ENCODE measurements at regions not wholly inside any gene's neighbourhood (a gene's known extent, or its start where the extent isn't known, plus 50 kb on each side); places are given as distances from the start of the nearest gene placed in this dataset.

GRCh38 chr9:78938821-78939220 is 632.9 kb upstream of the TLE4 start:
- no peak for TF ChIP-seq CTCF (IDR thresholded peaks at IDR 0.05; ENCODE audit: control extremely low read depth in 1 of 3, insufficient read depth in 1 of 3, low read depth in 1 of 3, low read length in 3 of 3)
- TF ChIP-seq CREB1 (IDR thresholded peaks at IDR 0.05), result no peak
- no peak for TF ChIP-seq CBX8 (IDR thresholded peaks at IDR 0.05; ENCODE audit: borderline replicate concordance, low read depth, low read length)
- TF ChIP-seq BACH1 (IDR thresholded peaks at IDR 0.05; ENCODE audit: low read length), result no peak
- no peak for TF ChIP-seq RFX5 (IDR thresholded peaks at IDR 0.05; ENCODE audit: borderline replicate concordance, low read depth, low read length)
- no peak for TF ChIP-seq CEBPB (IDR thresholded peaks at IDR 0.05; ENCODE audit: low read depth, low read length)
- TF ChIP-seq TAF1 (IDR thresholded peaks at IDR 0.05; ENCODE audit: low read depth, low read length), result no peak
- no peak for TF ChIP-seq POLR2AphosphoS5 (IDR thresholded peaks at IDR 0.05; ENCODE audit: low read depth, low read length)
- TF ChIP-seq BCL11A (IDR thresholded peaks at IDR 0.05; ENCODE audit: low read depth in 2 of 2, low read length in 2 of 2), result no peak
- no peak for TF ChIP-seq GABPA (IDR thresholded peaks at IDR 0.05; ENCODE audit: borderline replicate concordance, insufficient read depth, low read length)
- no peak for TF ChIP-seq POLR2A (IDR thresholded peaks at IDR 0.05; ENCODE audit: control extremely low read depth in 1 of 2, low read depth in 2 of 2, low read length in 2 of 2)
- TF ChIP-seq EP300 (IDR thresholded peaks at IDR 0.05; ENCODE audit: borderline replicate concordance in 1 of 2, low read depth in 2 of 2, low read length in 2 of 2), result no peak
- no peak for TF ChIP-seq SP1 (IDR thresholded peaks at IDR 0.05; ENCODE audit: low read depth, low read length)
